ENCODE measurements at regions not wholly inside any gene's neighbourhood (a gene's known extent, or its start where the extent isn't known, plus 50 kb on each side); places are given as distances from the start of the nearest gene placed in this dataset.

GRCh38 chr3:182052332-182052731, 340.6 kb downstream of the SOX2 start:
- ChIA-PET POLR2A (no interaction called here), CTCF (interaction anchor here (1.1 kb wide), 1 partner anchor 9 kb away, joined by 3 read pairs; no protein-coding TSS in a partner anchor)
- no peak overlapping the region for H3K27ac ChIP-seq (ENCODE audit: insufficient read depth in 1 of 2, low read depth in 1 of 2, low read length in 2 of 2, poor library complexity in 1 of 2, severe bottlenecking in 2 of 2)
- peaks cover 0 to 5% (median 0%) of the 10 kb centered on the region in 5 experiments for H3K27me3 ChIP-seq (replicated peaks in 2 of 5; ENCODE audit: control insufficient read depth in 4 of 5, insufficient read depth in 5 of 5, low read length in 4 of 5)
- WGBS (ENCODE audit: insufficient coverage) = 100% methylated on average over 1 of the region's 1 CpG
- H3K9me3 ChIP-seq (ENCODE audit: control extremely low read depth in 1 of 5, control insufficient read depth in 4 of 5, insufficient read depth in 2 of 5, low read depth in 1 of 5, low read length in 4 of 5) = no peaks in the 10 kb centered on the region
- H3K4me1 ChIP-seq (ENCODE audit: control extremely low read depth in 1 of 4, control insufficient read depth in 4 of 4, insufficient read depth in 4 of 4, low read length in 3 of 4) = no peaks in the 10 kb centered on the region
- DNase-seq = no peak
- no peak overlapping the region for H3K4me3 ChIP-seq (ENCODE audit: control insufficient read depth in 1 of 7, extremely low read depth in 1 of 7, insufficient read depth in 4 of 7, low read depth in 2 of 7, low read length in 6 of 7)
- no peaks in the 10 kb centered on the region for H3K36me3 ChIP-seq (ENCODE audit: control insufficient read depth in 4 of 4, insufficient read depth in 4 of 4, low read length in 3 of 4)

- DNase-seq = no peak
- ChIA-PET POLR2A (interaction anchor here (0.6 kb wide), 1 partner anchor 565 kb away, joined by 3 read pairs; no protein-coding TSS in a partner anchor), CTCF (interaction anchor here (1.1 kb wide), 1 partner anchor 9 kb away, joined by 3 read pairs; no protein-coding TSS in a partner anchor)
- Histone ChIP-seq H3K27ac (ENCODE audit: insufficient read depth in 1 of 2, low read depth in 1 of 2, low read length in 2 of 2, poor library complexity in 1 of 2, severe bottlenecking in 2 of 2) (no peak overlapping the region), H3K36me3 (ENCODE audit: control insufficient read depth in 4 of 4, insufficient read depth in 4 of 4, low read length in 3 of 4) (no peaks in the 10 kb centered on the region), H3K9me3 (ENCODE audit: control extremely low read depth in 1 of 5, control insufficient read depth in 4 of 5, insufficient read depth in 2 of 5, low read depth in 1 of 5, low read length in 4 of 5) (no peaks in the 10 kb centered on the region), H3K4me3 (ENCODE audit: control insufficient read depth in 1 of 7, extremely low read depth in 1 of 7, insufficient read depth in 4 of 7, low read depth in 2 of 7, low read length in 6 of 7) (no peak overlapping the region), H3K4me1 (ENCODE audit: control extremely low read depth in 1 of 4, control insufficient read depth in 4 of 4, insufficient read depth in 4 of 4, low read length in 3 of 4) (no peaks in the 10 kb centered on the region), H3K27me3 (replicated peaks in 2 of 5; ENCODE audit: control insufficient read depth in 4 of 5, insufficient read depth in 5 of 5, low read length in 4 of 5) (peaks cover 0 to 5% (median 0%) of the 10 kb centered on the region in 5 experiments)
- WGBS (ENCODE audit: insufficient coverage) = 100% methylated on average over 1 of the region's 2 CpGs
Measured at GRCh38 chr3:182052757-182053156, 341.0 kb downstream of the SOX2 start.

- Histone ChIP-seq H3K27me3 (replicated peaks in 2 of 5; ENCODE audit: control insufficient read depth in 4 of 5, insufficient read depth in 5 of 5, low read length in 4 of 5) (no peaks in the 10 kb centered on the region), H3K4me3 (ENCODE audit: control insufficient read depth in 1 of 7, extremely low read depth in 1 of 7, insufficient read depth in 4 of 7, low read depth in 2 of 7, low read length in 6 of 7) (no peak overlapping the region), H3K27ac (ENCODE audit: insufficient read depth in 1 of 2, low read depth in 1 of 2, low read length in 2 of 2, poor library complexity in 1 of 2, severe bottlenecking in 2 of 2) (no peak overlapping the region), H3K9me3 (ENCODE audit: control extremely low read depth in 1 of 5, control insufficient read depth in 4 of 5, insufficient read depth in 2 of 5, low read depth in 1 of 5, low read length in 4 of 5) (no peaks in the 10 kb centered on the region), H3K36me3 (ENCODE audit: control insufficient read depth in 4 of 4, insufficient read depth in 4 of 4, low read length in 3 of 4) (no peaks in the 10 kb centered on the region), H3K4me1 (ENCODE audit: control extremely low read depth in 1 of 4, control insufficient read depth in 4 of 4, insufficient read depth in 4 of 4, low read length in 3 of 4) (no peaks in the 10 kb centered on the region)
- WGBS (ENCODE audit: insufficient coverage) = no CpG with 5 or more reads among the region's 1 CpG
- ChIA-PET CTCF (interaction anchor here (1.3 kb wide), 1 partner anchor 57 kb away, joined by 3 read pairs; no protein-coding TSS in a partner anchor), POLR2A (no interaction called here)
- DNase-seq = no peak
Measured at GRCh38 chr3:182058488-182058887, 346.8 kb downstream of the SOX2 start.

GRCh38 chr3:182063742-182064141, 352.0 kb downstream of the SOX2 start:
- CTCF ChIA-PET = no interaction called here
- WGBS (ENCODE audit: insufficient coverage) = 17% methylated on average over 1 of the region's 1 CpG
- DNase-seq = no peak
- H3K9me3 ChIP-seq (ENCODE audit: control extremely low read depth in 1 of 5, control insufficient read depth in 4 of 5, insufficient read depth in 2 of 5, low read depth in 1 of 5, low read length in 4 of 5) = no peaks in the 10 kb centered on the region
- no peaks in the 10 kb centered on the region for H3K36me3 ChIP-seq (ENCODE audit: control insufficient read depth in 4 of 4, insufficient read depth in 4 of 4, low read length in 3 of 4)
- H3K4me3 ChIP-seq (ENCODE audit: control insufficient read depth in 1 of 7, extremely low read depth in 1 of 7, insufficient read depth in 4 of 7, low read depth in 2 of 7, low read length in 6 of 7) = no peak overlapping the region
- no peaks in the 10 kb centered on the region for H3K4me1 ChIP-seq (ENCODE audit: control extremely low read depth in 1 of 4, control insufficient read depth in 4 of 4, insufficient read depth in 4 of 4, low read length in 3 of 4)
- H3K27me3 ChIP-seq (replicated peaks in 2 of 5; ENCODE audit: control insufficient read depth in 4 of 5, insufficient read depth in 5 of 5, low read length in 4 of 5) = no peaks in the 10 kb centered on the region
- POLR2A ChIA-PET = no interaction called here
- H3K27ac ChIP-seq (ENCODE audit: insufficient read depth in 1 of 2, low read depth in 1 of 2, low read length in 2 of 2, poor library complexity in 1 of 2, severe bottlenecking in 2 of 2) = no peak overlapping the region

GRCh38 chr3:182067423-182067822, 355.7 kb downstream of the SOX2 start:
- POLR2A ChIA-PET = no interaction called here

GRCh38 chr3:182078316-182078715, 366.6 kb downstream of the SOX2 start:
- ChIA-PET POLR2A (no interaction called here), CTCF (no interaction called here)
- Histone ChIP-seq H3K4me1 (ENCODE audit: control extremely low read depth in 1 of 4, control insufficient read depth in 4 of 4, insufficient read depth in 4 of 4, low read length in 3 of 4) (no peaks in the 10 kb centered on the region), H3K9me3 (ENCODE audit: control extremely low read depth in 1 of 5, control insufficient read depth in 4 of 5, insufficient read depth in 2 of 5, low read depth in 1 of 5, low read length in 4 of 5) (no peaks in the 10 kb centered on the region), H3K27ac (ENCODE audit: insufficient read depth in 1 of 2, low read depth in 1 of 2, low read length in 2 of 2, poor library complexity in 1 of 2, severe bottlenecking in 2 of 2) (no peak overlapping the region), H3K36me3 (ENCODE audit: control insufficient read depth in 4 of 4, insufficient read depth in 4 of 4, low read length in 3 of 4) (no peaks in the 10 kb centered on the region), H3K4me3 (ENCODE audit: control insufficient read depth in 1 of 7, extremely low read depth in 1 of 7, insufficient read depth in 4 of 7, low read depth in 2 of 7, low read length in 6 of 7) (no peak overlapping the region), H3K27me3 (replicated peaks in 2 of 5; ENCODE audit: control insufficient read depth in 4 of 5, insufficient read depth in 5 of 5, low read length in 4 of 5) (no peaks in the 10 kb centered on the region)
- DNase-seq = no peak
- 60% methylated on average over 1 of the region's 3 CpGs for WGBS (ENCODE audit: insufficient coverage)

More at GRCh38 chr3:182067423-182067822, 355.7 kb downstream of the SOX2 start:
- CTCF ChIA-PET = no interaction called here
- no peaks in the 10 kb centered on the region for H3K9me3 ChIP-seq (ENCODE audit: control extremely low read depth in 1 of 5, control insufficient read depth in 4 of 5, insufficient read depth in 2 of 5, low read depth in 1 of 5, low read length in 4 of 5)
- no peak overlapping the region for H3K27ac ChIP-seq (ENCODE audit: insufficient read depth in 1 of 2, low read depth in 1 of 2, low read length in 2 of 2, poor library complexity in 1 of 2, severe bottlenecking in 2 of 2)
- WGBS (ENCODE audit: insufficient coverage) = 68% methylated on average over 4 of the region's 4 CpGs
- H3K4me1 ChIP-seq (ENCODE audit: control extremely low read depth in 1 of 4, control insufficient read depth in 4 of 4, insufficient read depth in 4 of 4, low read length in 3 of 4) = no peaks in the 10 kb centered on the region
- H3K36me3 ChIP-seq (ENCODE audit: control insufficient read depth in 4 of 4, insufficient read depth in 4 of 4, low read length in 3 of 4) = no peaks in the 10 kb centered on the region
- DNase-seq = no peak
- H3K4me3 ChIP-seq (ENCODE audit: control insufficient read depth in 1 of 7, extremely low read depth in 1 of 7, insufficient read depth in 4 of 7, low read depth in 2 of 7, low read length in 6 of 7) = no peak overlapping the region
- no peaks in the 10 kb centered on the region for H3K27me3 ChIP-seq (replicated peaks in 2 of 5; ENCODE audit: control insufficient read depth in 4 of 5, insufficient read depth in 5 of 5, low read length in 4 of 5)

GRCh38 chr3:182078929-182079328, 367.2 kb downstream of the SOX2 start:
- Histone ChIP-seq H3K36me3 (ENCODE audit: control insufficient read depth in 4 of 4, insufficient read depth in 4 of 4, low read length in 3 of 4) (no peaks in the 10 kb centered on the region), H3K4me1 (ENCODE audit: control extremely low read depth in 1 of 4, control insufficient read depth in 4 of 4, insufficient read depth in 4 of 4, low read length in 3 of 4) (no peaks in the 10 kb centered on the region), H3K27me3 (replicated peaks in 2 of 5; ENCODE audit: control insufficient read depth in 4 of 5, insufficient read depth in 5 of 5, low read length in 4 of 5) (no peaks in the 10 kb centered on the region), H3K4me3 (ENCODE audit: control insufficient read depth in 1 of 7, extremely low read depth in 1 of 7, insufficient read depth in 4 of 7, low read depth in 2 of 7, low read length in 6 of 7) (no peak overlapping the region), H3K9me3 (ENCODE audit: control extremely low read depth in 1 of 5, control insufficient read depth in 4 of 5, insufficient read depth in 2 of 5, low read depth in 1 of 5, low read length in 4 of 5) (no peaks in the 10 kb centered on the region), H3K27ac (ENCODE audit: insufficient read depth in 1 of 2, low read depth in 1 of 2, low read length in 2 of 2, poor library complexity in 1 of 2, severe bottlenecking in 2 of 2) (no peak overlapping the region)
- ChIA-PET CTCF (no interaction called here), POLR2A (no interaction called here)
- 70% methylated on average over 2 of the region's 5 CpGs for WGBS (ENCODE audit: insufficient coverage)
- DNase-seq = no peak

Measured in common myeloid progenitor, CD34-positive (primary cell).